ENCODE measurements at regions not wholly inside any gene's neighbourhood (a gene's known extent, or its start where the extent isn't known, plus 50 kb on each side); places are given as distances from the start of the nearest gene placed in this dataset.

- TF ChIP-seq CTCF (conservative IDR thresholded peaks at IDR 0.05) = no peak
- no peak for TF ChIP-seq ZFX (IDR thresholded peaks at IDR 0.05)
Observed at GRCh38 chrX:20685652-20686051, 418.9 kb upstream of the RPS6KA3 start.
